GM12878 (cell line): ENCODE measurements at regions not wholly inside any gene's neighbourhood (a gene's known extent, or its start where the extent isn't known, plus 50 kb on each side); places are given as distances from the start of the nearest gene placed in this dataset.

Experiments
- CEBPB ChIP-seq, 2 experiments: fragments of 150-350 bp in 1 of 2; IDR thresholded peaks; 2 replicates each; pipeline ENCODE4 v1.6.1; 2012 to 2014; ENCODE audit warnings: low read depth in 2 of 2, low read length in 2 of 2, borderline replicate concordance in 1 of 2, inconsistent platforms in 1 of 2
- CHD2 ChIP-seq: IDR thresholded peaks from 2 replicates; pipeline ENCODE4 v1.6.1; 2011; ENCODE audit warnings: low read depth, low read length, improper control_type of control experiment, borderline replicate concordance
- EGR1 ChIP-seq, 2 experiments: IDR thresholded peaks; 1 replicate in 1 of 2; 2 replicates in 1 of 2; pipeline ENCODE4 v1.6.1; 2011 to 2012; ENCODE audit warnings: low read depth in 2 of 2, low read length in 2 of 2, borderline replicate concordance in 1 of 2, mild to moderate bottlenecking in 1 of 2, moderate library complexity in 1 of 2
- PAX8 ChIP-seq: fragments of 450-650 bp; IDR thresholded peaks from 2 replicates; pipeline ENCODE4 v1.6.1; 2017; ENCODE audit warnings: mild to moderate bottlenecking, moderate library complexity
- POLR2AphosphoS2 ChIP-seq: IDR thresholded peaks from 2 replicates; pipeline ENCODE4 v1.6.1; 2011; ENCODE audit warnings: low read depth, mild to moderate bottlenecking, low read length, improper control_type of control experiment, moderate library complexity
- SPI1 ChIP-seq: IDR thresholded peaks from 2 replicates; pipeline ENCODE4 v1.6.1; 2011; ENCODE audit warnings: low read depth, mild to moderate bottlenecking, low read length, moderate library complexity, borderline replicate concordance; ENCODE audit not compliant: insufficient read depth
- SRF ChIP-seq, 2 experiments: IDR thresholded peaks; 2 replicates each; pipeline ENCODE4 v1.6.1; 2011; ENCODE audit warnings: low read depth in 2 of 2, low read length in 2 of 2, mild to moderate bottlenecking in 1 of 2, moderate library complexity in 1 of 2
- TARDBP ChIP-seq: IDR thresholded peaks from 2 replicates; pipeline ENCODE4 v1.6.1; 2016; ENCODE audit warnings: borderline replicate concordance
- ZBED1 ChIP-seq: IDR thresholded peaks from 2 replicates; pipeline ENCODE4 v1.6.1; 2016; ENCODE audit warnings: borderline replicate concordance
- ZSCAN29 ChIP-seq: fragments of 450-650 bp; IDR thresholded peaks from 2 replicates; pipeline ENCODE4 v1.6.1; 2017; ENCODE audit warnings: mild to moderate bottlenecking, moderate library complexity
- TF ChIP-seq, protein P1 (sequence below): fragments of 450-650 bp; formaldehyde crosslinking; IDR thresholded peaks from 2 replicates; pipeline ENCODE4 v1.4.0; 2022; ENCODE audit warnings: mild to moderate bottlenecking, moderate library complexity
- TF ChIP-seq, protein P2 (sequence below): IDR thresholded peaks from 2 replicates; pipeline ENCODE4 v1.6.1; 2012; ENCODE audit warnings: low read depth, low read length, improper control_type of control experiment
- TF ChIP-seq, protein P3 (sequence below): fragments of 450-650 bp; IDR thresholded peaks from 2 replicates; pipeline ENCODE4 v1.6.1; 2018; ENCODE audit warnings: borderline replicate concordance, mild to moderate bottlenecking; ENCODE audit not compliant: partially characterized antibody
- TF ChIP-seq, protein P4 (sequence below): fragments of 450-650 bp; IDR thresholded peaks from 2 replicates; pipeline ENCODE4 v1.6.1; 2017; ENCODE audit warnings: mild to moderate bottlenecking, moderate library complexity
- TF ChIP-seq, protein P5 (sequence below): IDR thresholded peaks from 2 replicates; pipeline ENCODE4 v1.6.1; 2012; ENCODE audit warnings: low read depth, low read length, improper control_type of control experiment

DNA sequence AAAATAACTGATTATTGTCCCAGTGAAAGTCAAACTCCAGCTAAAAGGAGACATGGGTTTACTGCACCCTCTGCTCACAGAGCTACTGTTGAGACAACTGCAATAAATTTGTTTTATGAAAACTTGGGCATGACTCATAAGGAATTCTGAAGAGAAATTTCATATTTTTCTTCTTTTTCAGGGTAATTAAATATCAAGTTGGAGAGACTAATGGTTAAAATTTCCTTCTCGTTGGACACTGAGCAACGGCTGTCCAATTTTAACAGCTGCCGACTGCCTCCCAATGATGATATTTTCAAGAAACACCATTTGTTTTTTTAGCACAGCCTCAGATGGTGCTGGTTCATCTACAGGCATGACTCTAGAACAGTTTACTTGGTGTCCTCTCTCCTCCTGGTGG lies 259.2 kb upstream of the RGMB start (continued):
- TF ChIP-seq, protein P1, sequence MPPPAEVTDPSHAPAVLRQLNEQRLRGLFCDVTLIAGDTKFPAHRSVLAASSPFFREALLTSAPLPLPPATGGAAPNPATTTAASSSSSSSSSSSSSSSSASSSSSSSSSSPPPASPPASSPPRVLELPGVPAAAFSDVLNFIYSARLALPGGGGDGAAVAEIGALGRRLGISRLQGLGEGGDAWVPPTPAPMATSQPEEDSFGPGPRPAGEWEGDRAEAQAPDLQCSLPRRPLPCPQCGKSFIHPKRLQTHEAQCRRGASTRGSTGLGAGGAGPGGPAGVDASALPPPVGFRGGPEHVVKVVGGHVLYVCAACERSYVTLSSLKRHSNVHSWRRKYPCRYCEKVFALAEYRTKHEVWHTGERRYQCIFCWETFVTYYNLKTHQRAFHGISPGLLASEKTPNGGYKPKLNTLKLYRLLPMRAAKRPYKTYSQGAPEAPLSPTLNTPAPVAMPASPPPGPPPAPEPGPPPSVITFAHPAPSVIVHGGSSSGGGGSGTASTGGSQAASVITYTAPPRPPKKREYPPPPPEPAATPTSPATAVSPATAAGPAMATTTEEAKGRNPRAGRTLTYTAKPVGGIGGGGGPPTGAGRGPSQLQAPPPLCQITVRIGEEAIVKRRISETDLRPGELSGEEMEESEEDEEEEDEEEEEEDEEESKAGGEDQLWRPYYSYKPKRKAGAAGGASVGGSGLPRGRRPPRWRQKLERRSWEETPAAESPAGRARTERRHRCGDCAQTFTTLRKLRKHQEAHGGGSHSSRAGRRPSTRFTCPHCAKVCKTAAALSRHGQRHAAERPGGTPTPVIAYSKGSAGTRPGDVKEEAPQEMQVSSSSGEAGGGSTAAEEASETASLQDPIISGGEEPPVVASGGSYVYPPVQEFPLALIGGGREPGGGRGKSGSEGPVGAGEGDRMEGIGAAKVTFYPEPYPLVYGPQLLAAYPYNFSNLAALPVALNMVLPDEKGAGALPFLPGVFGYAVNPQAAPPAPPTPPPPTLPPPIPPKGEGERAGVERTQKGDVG: no peak
- TF ChIP-seq ZBED1 (no peak), SPI1 (no peak), ZSCAN29 (no peak), CEBPB (IDR thresholded peaks at IDR 0.05; ENCODE audit: borderline replicate concordance in 1 of 2, low read depth in 2 of 2, low read length in 2 of 2) (no peak), CHD2 (no peak), PAX8 (no peak), TARDBP (no peak), POLR2AphosphoS2 (no peak), SRF (IDR thresholded peaks at IDR 0.05; ENCODE audit: low read depth in 2 of 2, low read length in 2 of 2) (no peak), EGR1 (IDR thresholded peaks at IDR 0.05; ENCODE audit: borderline replicate concordance in 1 of 2, low read depth in 2 of 2, low read length in 2 of 2) (no peak)
- TF ChIP-seq, protein P2, sequence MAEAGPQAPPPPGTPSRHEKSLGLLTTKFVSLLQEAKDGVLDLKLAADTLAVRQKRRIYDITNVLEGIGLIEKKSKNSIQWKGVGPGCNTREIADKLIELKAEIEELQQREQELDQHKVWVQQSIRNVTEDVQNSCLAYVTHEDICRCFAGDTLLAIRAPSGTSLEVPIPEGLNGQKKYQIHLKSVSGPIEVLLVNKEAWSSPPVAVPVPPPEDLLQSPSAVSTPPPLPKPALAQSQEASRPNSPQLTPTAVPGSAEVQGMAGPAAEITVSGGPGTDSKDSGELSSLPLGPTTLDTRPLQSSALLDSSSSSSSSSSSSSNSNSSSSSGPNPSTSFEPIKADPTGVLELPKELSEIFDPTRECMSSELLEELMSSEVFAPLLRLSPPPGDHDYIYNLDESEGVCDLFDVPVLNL: no peak
- TF ChIP-seq, protein P3, sequence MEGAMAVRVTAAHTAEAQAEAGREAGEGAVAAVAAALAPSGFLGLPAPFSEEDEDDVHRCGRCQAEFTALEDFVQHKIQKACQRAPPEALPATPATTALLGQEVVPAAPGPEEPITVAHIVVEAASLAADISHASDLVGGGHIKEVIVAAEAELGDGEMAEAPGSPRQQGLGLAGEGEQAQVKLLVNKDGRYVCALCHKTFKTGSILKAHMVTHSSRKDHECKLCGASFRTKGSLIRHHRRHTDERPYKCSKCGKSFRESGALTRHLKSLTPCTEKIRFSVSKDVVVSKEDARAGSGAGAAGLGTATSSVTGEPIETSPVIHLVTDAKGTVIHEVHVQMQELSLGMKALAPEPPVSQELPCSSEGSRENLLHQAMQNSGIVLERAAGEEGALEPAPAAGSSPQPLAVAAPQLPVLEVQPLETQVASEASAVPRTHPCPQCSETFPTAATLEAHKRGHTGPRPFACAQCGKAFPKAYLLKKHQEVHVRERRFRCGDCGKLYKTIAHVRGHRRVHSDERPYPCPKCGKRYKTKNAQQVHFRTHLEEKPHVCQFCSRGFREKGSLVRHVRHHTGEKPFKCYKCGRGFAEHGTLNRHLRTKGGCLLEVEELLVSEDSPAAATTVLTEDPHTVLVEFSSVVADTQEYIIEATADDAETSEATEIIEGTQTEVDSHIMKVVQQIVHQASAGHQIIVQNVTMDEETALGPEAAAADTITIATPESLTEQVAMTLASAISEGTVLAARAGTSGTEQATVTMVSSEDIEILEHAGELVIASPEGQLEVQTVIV: no peak
- TF ChIP-seq, protein P4, sequence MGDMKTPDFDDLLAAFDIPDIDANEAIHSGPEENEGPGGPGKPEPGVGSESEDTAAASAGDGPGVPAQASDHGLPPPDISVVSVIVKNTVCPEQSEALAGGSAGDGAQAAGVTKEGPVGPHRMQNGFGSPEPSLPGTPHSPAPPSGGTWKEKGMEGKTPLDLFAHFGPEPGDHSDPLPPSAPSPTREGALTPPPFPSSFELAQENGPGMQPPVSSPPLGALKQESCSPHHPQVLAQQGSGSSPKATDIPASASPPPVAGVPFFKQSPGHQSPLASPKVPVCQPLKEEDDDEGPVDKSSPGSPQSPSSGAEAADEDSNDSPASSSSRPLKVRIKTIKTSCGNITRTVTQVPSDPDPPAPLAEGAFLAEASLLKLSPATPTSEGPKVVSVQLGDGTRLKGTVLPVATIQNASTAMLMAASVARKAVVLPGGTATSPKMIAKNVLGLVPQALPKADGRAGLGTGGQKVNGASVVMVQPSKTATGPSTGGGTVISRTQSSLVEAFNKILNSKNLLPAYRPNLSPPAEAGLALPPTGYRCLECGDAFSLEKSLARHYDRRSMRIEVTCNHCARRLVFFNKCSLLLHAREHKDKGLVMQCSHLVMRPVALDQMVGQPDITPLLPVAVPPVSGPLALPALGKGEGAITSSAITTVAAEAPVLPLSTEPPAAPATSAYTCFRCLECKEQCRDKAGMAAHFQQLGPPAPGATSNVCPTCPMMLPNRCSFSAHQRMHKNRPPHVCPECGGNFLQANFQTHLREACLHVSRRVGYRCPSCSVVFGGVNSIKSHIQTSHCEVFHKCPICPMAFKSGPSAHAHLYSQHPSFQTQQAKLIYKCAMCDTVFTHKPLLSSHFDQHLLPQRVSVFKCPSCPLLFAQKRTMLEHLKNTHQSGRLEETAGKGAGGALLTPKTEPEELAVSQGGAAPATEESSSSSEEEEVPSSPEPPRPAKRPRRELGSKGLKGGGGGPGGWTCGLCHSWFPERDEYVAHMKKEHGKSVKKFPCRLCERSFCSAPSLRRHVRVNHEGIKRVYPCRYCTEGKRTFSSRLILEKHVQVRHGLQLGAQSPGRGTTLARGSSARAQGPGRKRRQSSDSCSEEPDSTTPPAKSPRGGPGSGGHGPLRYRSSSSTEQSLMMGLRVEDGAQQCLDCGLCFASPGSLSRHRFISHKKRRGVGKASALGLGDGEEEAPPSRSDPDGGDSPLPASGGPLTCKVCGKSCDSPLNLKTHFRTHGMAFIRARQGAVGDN: no peak
- TF ChIP-seq, protein P5, sequence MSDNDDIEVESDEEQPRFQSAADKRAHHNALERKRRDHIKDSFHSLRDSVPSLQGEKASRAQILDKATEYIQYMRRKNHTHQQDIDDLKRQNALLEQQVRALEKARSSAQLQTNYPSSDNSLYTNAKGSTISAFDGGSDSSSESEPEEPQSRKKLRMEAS: no peak
